OCI-LY1 (cell line): ENCODE measurements at regions not wholly inside any gene's neighbourhood (a gene's known extent, or its start where the extent isn't known, plus 50 kb on each side); places are given as distances from the start of the nearest gene placed in this dataset.
"Not testable (repeated sequence)": the region's sequence is repeated elsewhere in the genome, so short reads cannot be mapped to it uniquely, and the experiment has no call there.

Experiments
- H2AFZ ChIP-seq: fragments of 200-600 bp; sonication (generic), shearing (Covaris generic); 2 replicates; pipeline ENCODE4 v1.6.0; 2014; ENCODE audit warnings: antibody characterized with exemption, mild to moderate bottlenecking, low read length
- H3F3A ChIP-seq: fragments of 200-600 bp; sonication (generic), shearing (Covaris generic); 2 replicates; pipeline ENCODE4 v1.6.0; 2014; ENCODE audit warnings: mild to moderate bottlenecking, antibody characterized with exemption, low read length, moderate library complexity; ENCODE audit not compliant: insufficient read depth
- H3K27ac ChIP-seq: fragments of 200-600 bp; sonication (generic); 2 replicates; pipeline ENCODE4 v1.5.1; 2014; ENCODE audit warnings: low read length, mixed run types, mild to moderate bottlenecking, low read depth; ENCODE audit not compliant: poor library complexity, severe bottlenecking
- H3K27me3 ChIP-seq: fragments of 200-600 bp; sonication (generic); 2 replicates; pipeline ENCODE4 v1.6.0; 2014; ENCODE audit warnings: antibody characterized with exemption, mild to moderate bottlenecking, low read length, moderate library complexity; ENCODE audit not compliant: insufficient read depth
- H3K36me3 ChIP-seq: fragments of 200-600 bp; sonication (generic); 2 replicates; pipeline ENCODE4 v1.6.1; 2014; ENCODE audit warnings: mild to moderate bottlenecking, antibody characterized with exemption, low read length, moderate library complexity, mixed read lengths; ENCODE audit not compliant: insufficient read depth
- H3K4me1 ChIP-seq: fragments of 200-600 bp; sonication (generic); 2 replicates; pipeline ENCODE4 v1.5.1; 2014; ENCODE audit warnings: mild to moderate bottlenecking, low read length, moderate library complexity; ENCODE audit not compliant: insufficient read depth, severe bottlenecking
- H3K4me2 ChIP-seq: fragments of 200-600 bp; sonication (generic), shearing (Covaris generic); 2 replicates; pipeline ENCODE4 v1.6.1; 2014; ENCODE audit warnings: low read length
- H3K4me3 ChIP-seq: fragments of 200-600 bp; sonication (generic); 2 replicates; pipeline ENCODE4 v1.5.1; 2014; ENCODE audit warnings: low read length, low read depth, mild to moderate bottlenecking, mixed read lengths; ENCODE audit not compliant: poor library complexity, severe bottlenecking
- H3K79me2 ChIP-seq: fragments of 200-600 bp; shearing (Covaris generic); 2 replicates; pipeline ENCODE4 v1.6.1; 2016; ENCODE audit warnings: mixed run types, low read length, mixed read lengths; ENCODE audit not compliant: insufficient read depth
- H3K9ac ChIP-seq: fragments of 200-600 bp; sonication (generic), shearing (Covaris generic); 2 replicates; pipeline ENCODE4 v1.6.1; 2014; ENCODE audit warnings: mild to moderate bottlenecking, low read length, mixed read lengths
- H3K9me2 ChIP-seq: fragments of 200-600 bp; sonication (generic), shearing (Covaris generic); 2 replicates; pipeline ENCODE4 v1.6.1; 2014; ENCODE audit warnings: low read depth, mild to moderate bottlenecking, low read length, mixed read lengths
- H3K9me3 ChIP-seq: fragments of 200-600 bp; shearing (Covaris generic); 2 replicates; pipeline ENCODE4 v1.6.1; 2014; ENCODE audit warnings: low read length, mixed read lengths
- H4K20me1 ChIP-seq: fragments of 200-600 bp; sonication (generic), shearing (Covaris generic); 2 replicates; pipeline ENCODE4 v1.6.0; 2016; ENCODE audit warnings: mild to moderate bottlenecking, low read length; ENCODE audit not compliant: insufficient read depth
- EZH2 ChIP-seq: fragments of 200-600 bp; sonication (generic), shearing (Covaris generic); IDR thresholded peaks from 2 replicates; pipeline ENCODE4 v1.8.0; 2017; ENCODE audit warnings: borderline replicate concordance, mixed run types, mild to moderate bottlenecking, antibody characterized with exemption, low read length, moderate library complexity, mixed read lengths
- TF ChIP-seq, protein P1 (sequence below): fragments of 200-600 bp; sonication (generic), shearing (Covaris generic); IDR thresholded peaks from 2 replicates; pipeline ENCODE4 v1.5.1; 2017; ENCODE audit warnings: mild to moderate bottlenecking, antibody characterized with exemption, low read length, moderate library complexity, mixed read lengths

DNA sequence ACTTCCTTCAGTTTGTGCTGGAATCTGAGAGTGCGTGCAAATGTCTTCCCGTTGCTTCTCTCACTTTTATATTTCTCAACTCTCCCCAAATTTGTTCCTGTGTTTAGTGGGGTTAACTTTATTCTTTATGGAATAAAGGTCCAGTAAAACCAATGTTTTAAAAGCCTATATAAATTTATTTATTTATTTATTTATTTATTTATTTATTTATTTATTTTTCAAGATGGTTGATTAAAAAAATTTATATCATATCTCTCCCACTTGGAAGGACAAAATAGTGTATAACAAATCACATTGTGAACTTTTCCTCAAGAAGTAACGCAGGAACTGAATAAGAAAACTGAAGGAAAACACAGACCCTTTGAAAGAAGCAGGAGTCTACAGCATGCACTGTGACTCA, 95.3 kb upstream of the ITM2A start:
- no peaks in the 10 kb centered on the region for H3K9me2 ChIP-seq
- H3K9ac ChIP-seq = no peak overlapping the region
- H4K20me1 ChIP-seq = no peaks in the 10 kb centered on the region
- H3K79me2 ChIP-seq = no peaks in the 10 kb centered on the region
- no peak overlapping the region for H3K4me2 ChIP-seq
- H2AFZ ChIP-seq = no peak overlapping the region
- no peaks in the 10 kb centered on the region for H3K9me3 ChIP-seq
- no peaks in the 10 kb centered on the region for H3K27me3 ChIP-seq
- H3K36me3 ChIP-seq = no peaks in the 10 kb centered on the region
- H3F3A ChIP-seq = no peaks in the 10 kb centered on the region
- H3K27ac ChIP-seq = no peak overlapping the region
- no peak overlapping the region for H3K4me3 ChIP-seq
- no peak for TF ChIP-seq EZH2
- TF ChIP-seq, protein P1, sequence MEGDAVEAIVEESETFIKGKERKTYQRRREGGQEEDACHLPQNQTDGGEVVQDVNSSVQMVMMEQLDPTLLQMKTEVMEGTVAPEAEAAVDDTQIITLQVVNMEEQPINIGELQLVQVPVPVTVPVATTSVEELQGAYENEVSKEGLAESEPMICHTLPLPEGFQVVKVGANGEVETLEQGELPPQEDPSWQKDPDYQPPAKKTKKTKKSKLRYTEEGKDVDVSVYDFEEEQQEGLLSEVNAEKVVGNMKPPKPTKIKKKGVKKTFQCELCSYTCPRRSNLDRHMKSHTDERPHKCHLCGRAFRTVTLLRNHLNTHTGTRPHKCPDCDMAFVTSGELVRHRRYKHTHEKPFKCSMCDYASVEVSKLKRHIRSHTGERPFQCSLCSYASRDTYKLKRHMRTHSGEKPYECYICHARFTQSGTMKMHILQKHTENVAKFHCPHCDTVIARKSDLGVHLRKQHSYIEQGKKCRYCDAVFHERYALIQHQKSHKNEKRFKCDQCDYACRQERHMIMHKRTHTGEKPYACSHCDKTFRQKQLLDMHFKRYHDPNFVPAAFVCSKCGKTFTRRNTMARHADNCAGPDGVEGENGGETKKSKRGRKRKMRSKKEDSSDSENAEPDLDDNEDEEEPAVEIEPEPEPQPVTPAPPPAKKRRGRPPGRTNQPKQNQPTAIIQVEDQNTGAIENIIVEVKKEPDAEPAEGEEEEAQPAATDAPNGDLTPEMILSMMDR = no peak
- no peaks in the 10 kb centered on the region for H3K4me1 ChIP-seq

DNA sequence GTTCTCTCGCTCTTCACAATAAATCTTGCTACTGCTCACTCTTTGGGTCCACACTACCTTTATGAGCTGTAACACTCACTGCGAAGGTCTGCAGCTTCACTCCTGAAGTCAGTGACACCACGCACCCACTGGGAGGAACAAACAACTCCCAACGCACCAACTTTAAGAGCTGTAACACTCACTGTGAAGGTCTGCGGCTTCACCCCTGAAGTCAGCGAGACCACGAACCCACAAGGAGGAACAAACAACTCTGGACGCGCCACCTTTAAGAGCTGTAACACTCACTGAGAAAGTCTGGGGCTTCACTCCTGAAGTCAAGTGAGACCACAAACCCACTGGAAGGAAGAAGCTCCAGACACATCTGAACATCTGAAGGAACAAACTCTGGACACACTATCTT, 89.5 kb upstream of the ITM2A start:
- not testable (repeated sequence) for H3K9ac ChIP-seq, H3K27ac ChIP-seq, H3K9me3 ChIP-seq

DNA sequence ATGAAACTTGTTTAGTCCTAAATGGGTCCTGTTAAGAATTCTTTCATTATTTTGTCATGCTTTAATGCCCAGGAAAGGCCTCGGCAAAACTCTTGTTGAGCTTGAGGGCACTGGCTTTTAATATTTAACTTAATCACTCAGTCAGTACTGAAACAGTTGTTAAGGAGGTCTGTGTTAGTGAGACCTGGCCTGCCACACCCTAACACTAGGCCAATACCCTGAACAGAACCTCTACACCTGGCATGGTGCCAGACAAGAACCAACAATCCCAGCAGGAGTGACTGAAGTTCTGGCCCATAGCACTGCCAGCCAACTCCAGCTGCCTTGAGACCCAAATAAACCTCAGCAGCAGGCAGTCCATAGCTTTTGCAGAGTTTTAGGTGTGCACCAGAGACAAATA, 85.7 kb upstream of the ITM2A start:
- Histone ChIP-seq H2AFZ (no peak overlapping the region), H3F3A (no peaks in the 10 kb centered on the region), H4K20me1 (no peaks in the 10 kb centered on the region), H3K36me3 (no peaks in the 10 kb centered on the region), H3K4me3 (no peak overlapping the region), H3K9ac (no peak overlapping the region), H3K9me3 (no peaks in the 10 kb centered on the region), H3K4me1 (no peaks in the 10 kb centered on the region), H3K79me2 (no peaks in the 10 kb centered on the region), H3K27ac (no peak overlapping the region), H3K9me2 (no peaks in the 10 kb centered on the region), H3K4me2 (no peak overlapping the region), H3K27me3 (no peaks in the 10 kb centered on the region)
- no peak for TF ChIP-seq EZH2
- TF ChIP-seq, protein P1 = no peak

More for the DNA sequence above, 89.5 kb upstream of the ITM2A start:
- not testable (repeated sequence) for H3K27me3 ChIP-seq, H3K4me2 ChIP-seq, H3K36me3 ChIP-seq, H3F3A ChIP-seq, H3K9me2 ChIP-seq, H3K4me3 ChIP-seq, H2AFZ ChIP-seq, H4K20me1 ChIP-seq, H3K79me2 ChIP-seq, H3K4me1 ChIP-seq

DNA sequence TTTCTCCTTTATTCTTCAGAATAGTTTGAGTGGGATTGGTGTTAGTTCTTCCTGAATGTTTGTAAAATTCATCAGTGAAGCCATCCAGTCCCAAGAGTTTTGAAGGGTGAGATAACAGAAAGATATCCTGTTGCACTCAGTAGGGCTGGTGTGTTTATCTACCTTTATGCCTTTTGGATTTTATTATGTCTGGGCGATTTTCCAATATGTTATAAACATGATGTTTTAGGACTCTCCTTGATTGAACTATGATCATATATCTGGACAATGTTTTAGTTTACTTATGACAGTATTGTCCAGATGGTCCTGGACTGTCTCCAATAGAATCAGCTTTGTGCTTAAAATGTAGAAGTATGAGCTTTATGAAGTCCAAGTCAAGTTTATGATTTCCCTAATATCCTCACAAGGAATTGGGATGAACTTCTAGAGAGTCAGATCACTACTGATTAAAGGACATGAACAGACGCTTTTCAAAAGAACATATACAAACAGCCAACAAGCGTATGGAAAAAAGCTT, 77.6 kb upstream of the ITM2A start:
- no peaks in the 10 kb centered on the region for H3K9me3 ChIP-seq
- no peak overlapping the region for H3K4me2 ChIP-seq
- TF ChIP-seq EZH2 = no peak
- TF ChIP-seq, protein P1 = no peak
- H3K79me2 ChIP-seq = no peaks in the 10 kb centered on the region
- no peaks in the 10 kb centered on the region for H3K9me2 ChIP-seq
- H2AFZ ChIP-seq = no peak overlapping the region
- H3K4me3 ChIP-seq = no peak overlapping the region
- no peaks in the 10 kb centered on the region for H3F3A ChIP-seq
- H3K27me3 ChIP-seq = no peaks in the 10 kb centered on the region
- no peaks in the 10 kb centered on the region for H3K36me3 ChIP-seq
- no peaks in the 10 kb centered on the region for H3K4me1 ChIP-seq
- H4K20me1 ChIP-seq = no peaks in the 10 kb centered on the region
- no peak overlapping the region for H3K27ac ChIP-seq
- no peak overlapping the region for H3K9ac ChIP-seq
